ENCODE measurements at regions not wholly inside any gene's neighbourhood (a gene's known extent, or its start where the extent isn't known, plus 50 kb on each side); places are given as distances from the start of the nearest gene placed in this dataset.

DNA sequence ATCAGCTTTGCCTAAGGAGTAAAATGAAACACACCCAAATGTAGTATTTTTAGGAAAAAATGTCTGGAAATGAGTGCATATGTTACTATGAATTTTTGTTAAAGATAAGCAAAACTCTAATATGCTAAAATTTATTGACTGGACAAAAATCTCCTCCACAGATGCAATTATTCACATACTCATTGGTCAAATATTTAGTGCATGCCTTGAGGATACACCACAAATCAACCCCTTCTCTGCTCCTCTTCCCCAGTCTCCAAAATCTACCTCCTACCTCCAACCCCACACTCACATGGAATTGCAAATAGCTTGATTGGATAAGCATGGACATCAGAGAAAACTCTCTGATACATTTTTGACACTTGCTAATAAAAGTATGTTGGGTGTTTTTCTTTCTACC is 95.6 kb upstream of the CDC42EP3 start:
- TF ChIP-seq SIN3A (IDR thresholded peaks at IDR 0.05; ENCODE audit: borderline replicate concordance, insufficient read depth, low read length) (no peak), REST (IDR thresholded peaks at IDR 0.05; ENCODE audit: insufficient read depth in 1 of 2, low read depth in 2 of 2, low read length in 2 of 2) (no peak), TAF1 (IDR thresholded peaks at IDR 0.05; ENCODE audit: borderline replicate concordance, insufficient read depth, low read length) (no peak), POLR2AphosphoS5 (IDR thresholded peaks at IDR 0.05; ENCODE audit: low read depth, low read length) (no peak), FOXP2 (optimal IDR thresholded peaks at IDR 0.05; ENCODE audit: borderline replicate concordance, extremely low read depth, extremely low read length, insufficient read depth) (no peak)

- TF ChIP-seq SIN3A (IDR thresholded peaks at IDR 0.05; ENCODE audit: borderline replicate concordance, insufficient read depth, low read length) (no peak), REST (IDR thresholded peaks at IDR 0.05; ENCODE audit: insufficient read depth in 1 of 2, low read depth in 2 of 2, low read length in 2 of 2) (no peak), POLR2AphosphoS5 (IDR thresholded peaks at IDR 0.05; ENCODE audit: low read depth, low read length) (no peak), TAF1 (IDR thresholded peaks at IDR 0.05; ENCODE audit: borderline replicate concordance, insufficient read depth, low read length) (no peak), FOXP2 (optimal IDR thresholded peaks at IDR 0.05; ENCODE audit: borderline replicate concordance, extremely low read depth, extremely low read length, insufficient read depth) (no peak)
These were observed 96.8 kb upstream of the CDC42EP3 start for GRCh38 chr2:37767959-37768925.

- TF ChIP-seq POLR2AphosphoS5 (IDR thresholded peaks at IDR 0.05; ENCODE audit: low read depth, low read length), result no peak
- no peak for TF ChIP-seq FOXP2 (optimal IDR thresholded peaks at IDR 0.05; ENCODE audit: borderline replicate concordance, extremely low read depth, extremely low read length, insufficient read depth)
- TF ChIP-seq REST (IDR thresholded peaks at IDR 0.05; ENCODE audit: insufficient read depth in 1 of 2, low read depth in 2 of 2, low read length in 2 of 2), result no peak
- TF ChIP-seq SIN3A (IDR thresholded peaks at IDR 0.05; ENCODE audit: borderline replicate concordance, insufficient read depth, low read length), result no peak
- no peak for TF ChIP-seq TAF1 (IDR thresholded peaks at IDR 0.05; ENCODE audit: borderline replicate concordance, insufficient read depth, low read length)
These were observed 98.1 kb upstream of the CDC42EP3 start for GRCh38 chr2:37769551-37769950.

- TF ChIP-seq POLR2AphosphoS5 (IDR thresholded peaks at IDR 0.05; ENCODE audit: low read depth, low read length) (no peak), REST (IDR thresholded peaks at IDR 0.05; ENCODE audit: insufficient read depth in 1 of 2, low read depth in 2 of 2, low read length in 2 of 2) (no peak), TAF1 (IDR thresholded peaks at IDR 0.05; ENCODE audit: borderline replicate concordance, insufficient read depth, low read length) (no peak), FOXP2 (optimal IDR thresholded peaks at IDR 0.05; ENCODE audit: borderline replicate concordance, extremely low read depth, extremely low read length, insufficient read depth) (no peak), SIN3A (IDR thresholded peaks at IDR 0.05; ENCODE audit: borderline replicate concordance, insufficient read depth, low read length) (no peak)
These were observed 99.4 kb upstream of the CDC42EP3 start for GRCh38 chr2:37770797-37771196.
